ENCODE measurements at regions not wholly inside any gene's neighbourhood (a gene's known extent, or its start where the extent isn't known, plus 50 kb on each side); places are given as distances from the start of the nearest gene placed in this dataset.

DNA sequence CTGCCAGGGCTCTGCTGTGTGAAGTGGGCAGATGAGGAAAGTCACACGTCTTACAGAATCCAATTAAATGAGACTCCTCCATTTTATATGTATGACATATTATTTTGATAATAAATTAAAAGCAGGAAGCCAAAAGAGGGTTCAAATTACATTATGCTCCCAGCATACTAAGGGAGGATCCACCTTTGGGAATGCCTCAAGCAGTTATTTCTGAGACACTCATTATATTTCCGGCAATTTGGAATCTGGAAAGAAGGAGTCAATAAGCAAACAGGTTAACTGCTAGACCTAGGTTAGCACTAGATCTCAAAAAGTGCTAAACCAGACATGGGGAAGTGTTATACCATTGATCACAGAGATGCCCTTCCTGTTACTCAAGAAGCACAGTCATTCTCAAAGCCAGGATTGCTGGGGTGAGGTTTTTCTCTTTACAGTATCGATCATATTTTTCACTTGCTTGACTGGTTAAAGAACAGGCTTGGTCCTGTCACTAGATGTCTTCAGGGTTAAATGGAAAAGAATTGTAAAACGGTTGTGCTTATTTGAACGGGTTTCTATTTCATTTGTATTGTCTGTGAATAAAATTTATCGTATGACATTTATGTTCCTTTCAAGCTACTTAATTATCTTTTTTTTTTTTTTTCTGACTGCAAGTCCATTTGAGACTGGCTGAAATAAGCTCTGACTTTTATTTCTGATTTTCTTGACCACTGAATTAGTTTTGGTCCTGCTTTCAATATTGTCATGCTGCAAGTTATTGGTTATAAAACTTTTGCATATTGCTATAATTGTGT lies 523.2 kb downstream of the KLF12 start:
- no peak for DNase-seq (ENCODE audit: low read depth)

DNA sequence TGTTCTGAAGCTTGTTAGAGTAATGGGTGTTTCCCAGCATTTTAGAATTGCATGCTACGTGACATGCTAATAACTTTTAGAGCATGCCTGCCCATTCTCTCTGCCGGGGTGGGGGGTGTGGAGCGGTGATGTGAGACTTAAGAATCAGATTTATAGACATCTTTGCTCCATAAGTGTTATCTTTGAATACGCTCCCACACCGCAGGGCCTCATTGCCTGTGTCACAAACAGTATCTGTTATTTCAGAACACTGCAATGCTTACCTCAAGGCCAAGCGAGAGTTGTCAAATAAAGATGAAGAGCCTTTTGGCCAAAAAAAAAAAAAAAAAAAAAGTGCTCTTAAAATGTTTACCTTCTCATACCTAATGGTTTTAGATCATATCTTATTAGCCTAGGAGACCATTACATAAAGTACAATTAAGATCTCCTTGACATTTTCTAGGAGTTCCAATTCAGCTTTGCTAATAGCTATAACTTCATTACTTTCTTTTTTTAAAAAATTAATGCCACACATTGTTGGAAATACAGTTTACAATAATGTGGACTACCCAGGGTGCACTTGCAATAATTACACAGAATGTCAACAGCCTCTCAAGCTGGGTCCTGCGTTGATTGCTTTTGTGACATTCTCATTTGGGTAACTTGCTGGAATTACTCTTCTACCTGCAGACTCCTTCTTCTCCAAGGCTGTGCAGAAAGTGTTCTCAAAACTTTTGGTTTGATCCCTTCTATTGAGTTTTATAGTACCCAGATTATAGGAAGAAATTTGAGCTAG lies 525.3 kb downstream of the KLF12 start:
- DNase-seq (ENCODE audit: low read depth) = no peak

DNA sequence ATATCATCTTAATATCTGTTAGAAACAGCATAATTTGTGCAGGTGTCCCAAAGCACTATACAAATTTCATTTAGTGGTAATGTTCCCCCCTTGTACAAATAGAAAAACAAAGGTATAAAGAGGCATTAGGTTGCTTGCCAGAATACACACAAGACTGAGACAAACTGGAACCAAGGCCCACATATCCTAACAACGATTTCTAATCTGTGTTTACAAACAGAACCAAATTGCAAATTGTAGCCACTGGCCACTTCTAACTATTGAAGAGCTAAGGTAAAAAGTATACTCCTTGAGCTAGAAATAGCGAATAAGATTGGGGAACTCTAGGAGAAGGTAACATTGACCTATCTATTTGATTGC lies 526.1 kb downstream of the KLF12 start:
- DNase-seq (ENCODE audit: low read depth) = no peak

DNA sequence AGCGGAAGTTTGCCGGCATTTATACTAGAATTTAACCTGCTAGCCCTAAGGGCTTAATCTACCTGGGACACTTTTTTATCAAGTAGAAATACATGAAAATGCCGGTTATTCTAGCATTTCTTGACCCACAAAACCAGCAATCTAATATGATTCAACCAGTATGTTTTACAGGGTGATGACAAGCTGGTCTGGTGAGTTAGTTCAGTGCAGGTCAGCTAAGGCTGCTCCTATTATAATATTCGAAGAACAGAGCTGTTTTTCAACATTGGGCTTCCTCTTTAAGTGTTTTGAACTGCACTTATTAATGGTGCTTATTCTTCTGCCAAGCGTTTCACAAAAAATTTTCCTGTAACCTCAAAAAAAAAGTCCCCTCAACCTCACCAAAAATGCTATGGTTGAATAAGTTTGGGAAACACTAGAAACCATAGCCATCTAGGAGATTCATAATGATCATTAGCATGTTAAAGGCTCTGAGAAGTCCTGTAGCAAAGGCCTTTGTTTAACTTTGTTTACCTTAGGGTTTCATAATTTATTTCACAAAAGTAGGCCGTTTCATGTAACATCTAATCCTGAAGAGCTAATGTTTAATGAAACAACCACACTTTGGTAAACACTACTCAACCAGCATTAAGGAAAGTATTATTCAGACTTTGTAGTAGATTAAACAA lies 526.6 kb downstream of the KLF12 start:
- DNase-seq (ENCODE audit: low read depth) = no peak

DNA sequence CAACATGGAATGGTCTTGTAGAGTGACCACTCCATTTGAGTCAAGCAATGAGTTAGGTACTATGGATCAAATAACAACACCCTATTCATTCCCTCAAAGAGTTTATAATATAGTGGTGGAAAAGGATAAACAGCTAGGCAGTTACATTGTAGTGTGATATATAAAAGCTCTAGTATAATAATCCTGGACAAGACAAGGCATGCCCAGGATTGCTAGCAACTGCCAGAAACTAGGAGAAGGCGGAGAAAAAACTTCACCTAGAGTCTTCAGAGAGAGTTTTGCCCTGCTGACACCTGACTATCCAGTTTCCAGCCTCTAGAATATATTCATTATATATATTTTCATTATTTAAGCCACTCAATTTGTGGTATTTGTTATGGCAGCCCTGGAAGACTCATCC lies 530.6 kb downstream of the KLF12 start:
- no peak for DNase-seq (ENCODE audit: low read depth)

DNA sequence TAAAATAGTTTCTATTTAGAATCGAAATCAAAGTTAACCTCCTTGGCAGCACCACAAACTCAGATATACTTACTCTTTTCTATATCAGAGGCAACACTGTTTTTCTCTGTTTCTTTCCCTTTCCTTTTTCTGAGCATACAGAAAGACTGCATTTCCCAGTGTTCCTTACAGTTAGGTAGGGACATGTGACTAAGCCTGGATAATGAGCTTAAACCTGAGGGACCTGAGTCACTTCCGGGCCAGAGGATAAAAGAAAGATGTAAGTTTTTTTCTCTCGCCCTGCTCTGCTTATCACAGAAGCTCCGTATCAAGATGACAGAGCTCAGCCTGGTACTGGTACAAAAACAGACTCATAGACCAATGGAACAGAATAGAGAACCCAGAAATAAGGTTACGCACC lies 531.9 kb downstream of the KLF12 start:
- DNase-seq (ENCODE audit: low read depth) = no peak

DNA sequence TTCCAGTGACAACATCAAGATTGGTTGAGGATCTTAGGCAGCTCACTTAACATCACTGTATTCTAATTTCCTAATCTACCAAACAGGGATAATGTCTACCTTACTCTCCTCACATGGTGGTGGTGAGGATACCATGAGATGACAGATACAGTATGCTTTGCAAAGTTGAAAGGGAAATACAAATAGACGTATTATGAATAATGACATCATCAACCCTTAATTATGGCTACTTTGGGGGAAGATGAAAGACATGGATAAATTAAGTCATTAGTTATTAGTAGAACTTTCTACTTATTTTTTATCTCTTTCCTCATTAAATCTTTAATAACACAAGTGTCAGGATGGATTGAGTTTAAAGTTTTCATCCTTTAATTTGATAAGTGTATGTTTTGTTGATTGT lies 532.5 kb downstream of the KLF12 start:
- no peak for DNase-seq (ENCODE audit: low read depth)

DNA sequence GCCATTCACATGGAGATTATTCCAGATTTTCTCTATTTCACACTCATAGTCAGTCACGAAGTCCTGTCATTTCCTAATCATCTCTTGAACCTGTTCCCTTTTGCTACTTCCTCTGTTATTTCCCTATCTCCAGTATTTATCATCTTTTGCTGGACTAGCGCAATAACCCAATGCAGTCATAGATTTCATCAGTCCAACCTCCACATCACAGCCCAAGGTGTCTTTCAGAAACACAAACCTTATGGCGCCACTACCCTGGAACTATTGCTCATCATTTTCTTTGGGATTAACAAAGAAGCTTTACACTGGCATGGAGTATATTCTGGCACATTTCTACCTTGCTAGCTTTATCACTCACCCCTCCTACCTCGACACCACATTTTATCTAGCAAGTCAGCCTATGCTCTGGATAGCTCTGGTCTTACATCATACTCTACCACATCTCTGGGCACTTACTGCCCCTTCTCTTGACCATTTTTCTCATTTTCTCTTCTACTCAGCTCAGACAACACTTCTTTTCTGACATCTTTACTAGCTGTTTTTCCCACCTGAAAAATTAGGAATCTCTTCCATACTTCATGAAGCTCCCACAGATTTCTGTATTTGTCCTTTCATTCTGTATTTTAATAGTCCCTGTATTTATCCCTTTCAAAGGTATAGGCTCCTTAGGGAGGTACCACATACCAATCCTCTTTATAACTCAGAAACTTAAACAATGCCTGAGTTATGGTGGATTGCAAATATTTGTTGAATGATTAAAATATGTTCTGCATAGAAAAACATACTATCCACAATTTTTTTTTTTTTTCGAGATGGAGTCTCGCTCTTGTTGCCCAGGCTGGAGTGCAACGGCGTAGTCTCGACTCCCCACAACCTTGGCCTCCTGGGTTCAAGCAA lies 534.7 kb downstream of the KLF12 start:
- no peak for DNase-seq (ENCODE audit: low read depth)

DNA sequence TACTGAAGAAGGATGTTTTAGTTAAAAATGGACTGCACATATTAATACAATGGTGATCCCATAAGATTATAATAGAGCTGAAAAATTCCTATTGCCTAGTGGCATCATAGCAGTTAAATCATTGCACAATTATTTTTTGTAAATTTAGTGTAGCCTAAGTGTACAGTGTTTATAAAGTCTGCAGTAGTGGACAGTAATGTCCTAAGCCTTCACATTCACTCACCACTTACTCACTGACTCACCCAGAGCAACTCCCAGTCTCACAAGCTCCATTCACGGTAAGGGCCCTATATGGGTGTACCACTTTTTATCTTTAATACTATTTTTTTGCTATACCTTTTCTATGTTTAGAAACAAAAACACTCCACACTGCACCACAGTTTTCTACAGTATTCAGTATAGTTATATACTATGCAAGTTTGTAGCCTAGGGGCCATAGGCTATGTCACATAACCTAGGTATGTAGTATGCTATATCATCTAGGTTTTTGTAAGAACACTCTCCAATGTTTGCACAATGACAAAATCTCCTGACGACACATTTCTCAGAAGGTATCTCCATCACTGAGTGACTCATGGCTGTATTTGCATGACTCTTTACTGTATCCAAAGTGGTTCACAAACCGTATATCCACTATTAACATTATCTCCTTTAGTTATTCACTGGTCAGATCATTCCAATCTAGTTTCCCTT lies 536.0 kb downstream of the KLF12 start:
- no peak for DNase-seq (ENCODE audit: low read depth)

DNA sequence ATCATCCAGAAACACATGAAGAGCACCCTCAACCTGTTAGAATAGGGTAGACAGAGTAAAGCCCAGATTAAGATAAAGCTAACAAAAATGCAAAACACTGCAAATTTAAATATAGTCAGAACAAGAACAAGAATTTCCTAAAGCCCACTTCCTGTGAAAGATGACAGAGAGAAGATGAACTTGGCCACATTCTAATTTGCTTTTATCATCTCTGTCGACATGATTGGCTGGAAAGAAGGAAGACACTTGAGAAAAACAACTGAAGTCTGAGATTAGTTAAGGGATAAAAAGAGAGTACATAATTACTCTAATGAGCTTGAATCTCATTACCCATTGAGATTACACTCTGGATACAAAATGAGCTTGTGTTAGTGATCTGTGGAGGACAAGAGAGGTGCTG lies 537.6 kb downstream of the KLF5 start:
- no peak for DNase-seq (ENCODE audit: low read depth)

DNA sequence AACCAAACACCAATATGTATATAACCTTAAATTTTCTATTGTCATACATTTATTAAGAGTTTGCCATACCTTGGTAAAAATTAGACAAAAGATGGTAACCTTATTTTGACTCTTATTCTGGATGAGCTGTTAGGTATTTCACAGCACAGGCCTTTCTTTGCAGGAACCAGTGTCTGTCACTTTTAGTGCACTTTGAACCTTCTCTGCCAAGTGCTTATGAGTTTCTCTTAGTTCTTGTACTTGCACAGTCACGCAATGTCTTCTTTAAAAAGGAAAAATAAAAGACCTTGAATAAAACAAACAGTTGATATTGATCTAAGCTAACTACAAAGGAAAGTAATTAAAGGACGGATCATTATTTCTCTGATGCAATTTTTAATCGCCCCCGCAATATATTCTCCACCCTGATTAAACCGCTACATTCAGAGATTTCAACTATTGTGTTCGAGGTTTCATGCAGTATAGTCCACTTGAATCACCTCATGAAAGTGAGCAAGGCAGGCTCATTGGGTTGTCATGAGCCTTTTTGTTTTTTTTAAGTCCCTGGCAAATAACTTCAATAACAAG lies 534.5 kb downstream of the KLF5 start:
- no peak for DNase-seq (ENCODE audit: low read depth)

DNA sequence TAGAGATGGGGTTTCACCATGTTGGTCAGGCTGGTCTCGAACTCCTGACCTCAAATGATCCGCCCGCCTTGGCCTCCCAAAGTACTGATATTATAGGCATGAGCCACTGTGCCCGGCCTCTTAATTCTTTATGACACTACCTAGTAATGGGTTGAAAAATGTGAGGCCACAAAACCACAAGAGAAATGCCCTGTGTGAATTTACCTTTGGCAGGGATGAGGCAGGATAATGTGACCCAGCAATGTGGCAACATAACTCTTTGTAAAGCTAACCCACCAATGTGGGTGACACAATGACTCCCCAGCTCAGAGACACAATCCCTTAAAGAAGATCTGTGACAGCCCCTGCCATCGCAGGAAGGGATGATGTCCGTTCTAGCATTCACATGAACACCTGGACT lies 533.1 kb downstream of the KLF5 start:
- DNase-seq (ENCODE audit: low read depth) = no peak

DNA sequence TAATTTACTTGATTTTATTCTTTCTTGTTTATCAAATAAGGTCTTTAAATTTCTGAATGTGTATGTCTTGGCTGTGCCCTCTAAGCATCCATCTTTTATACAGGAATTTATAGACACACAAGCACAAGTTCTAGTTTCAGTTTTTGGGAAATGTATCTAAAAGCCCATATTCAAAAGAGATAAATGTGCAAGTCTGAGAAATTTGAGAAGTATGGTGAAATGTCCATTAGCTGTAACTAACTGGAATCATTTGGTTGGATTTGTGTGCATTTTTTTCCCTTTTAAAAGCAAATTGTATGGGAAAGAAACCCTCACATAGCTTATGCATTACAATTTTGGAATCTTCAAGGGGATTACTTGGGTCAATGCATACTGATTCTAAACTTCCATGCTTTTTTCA lies 532.0 kb downstream of the KLF5 start:
- no peak for DNase-seq (ENCODE audit: low read depth)

DNA sequence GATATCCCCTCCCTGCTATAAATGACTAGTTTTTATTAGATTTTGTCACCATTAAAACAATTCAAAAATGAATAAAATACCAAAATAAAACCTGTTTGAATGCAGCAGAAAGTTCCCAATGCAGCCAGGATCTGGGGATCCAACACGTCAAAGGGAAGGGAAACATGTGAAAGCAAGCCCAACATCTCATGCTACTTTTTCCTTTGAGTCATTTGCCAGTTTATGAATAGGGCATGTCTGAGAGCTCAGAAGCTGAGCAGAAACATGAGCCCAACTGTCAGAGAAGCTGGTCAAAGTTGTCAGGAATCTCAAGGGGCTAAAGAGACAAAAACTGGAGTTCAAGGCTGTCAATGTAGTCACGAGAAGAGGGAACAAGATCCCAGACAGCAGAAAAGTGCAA lies 526.4 kb downstream of the KLF5 start:
- DNase-seq (ENCODE audit: low read depth) = no peak

DNA sequence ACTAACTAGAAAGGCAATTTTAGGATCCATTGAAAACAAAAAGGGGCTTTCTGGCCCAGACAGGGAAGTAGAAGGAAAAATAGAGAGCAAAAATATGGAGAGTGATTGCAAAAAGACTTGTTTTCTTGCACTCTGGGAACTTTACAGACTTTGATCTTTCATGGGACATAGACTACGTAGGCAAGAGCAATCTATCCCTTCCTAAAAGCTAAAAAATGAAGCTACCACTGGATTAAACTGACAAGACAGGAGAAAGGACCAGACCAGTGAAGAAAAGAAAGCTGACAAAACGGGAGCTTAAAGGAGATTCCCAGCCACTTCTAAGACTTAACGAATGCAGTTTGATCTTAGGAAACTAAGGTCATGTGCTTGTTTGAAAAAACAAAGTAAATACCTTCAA lies 524.5 kb downstream of the KLF5 start:
- no peak for DNase-seq (ENCODE audit: low read depth)

DNA sequence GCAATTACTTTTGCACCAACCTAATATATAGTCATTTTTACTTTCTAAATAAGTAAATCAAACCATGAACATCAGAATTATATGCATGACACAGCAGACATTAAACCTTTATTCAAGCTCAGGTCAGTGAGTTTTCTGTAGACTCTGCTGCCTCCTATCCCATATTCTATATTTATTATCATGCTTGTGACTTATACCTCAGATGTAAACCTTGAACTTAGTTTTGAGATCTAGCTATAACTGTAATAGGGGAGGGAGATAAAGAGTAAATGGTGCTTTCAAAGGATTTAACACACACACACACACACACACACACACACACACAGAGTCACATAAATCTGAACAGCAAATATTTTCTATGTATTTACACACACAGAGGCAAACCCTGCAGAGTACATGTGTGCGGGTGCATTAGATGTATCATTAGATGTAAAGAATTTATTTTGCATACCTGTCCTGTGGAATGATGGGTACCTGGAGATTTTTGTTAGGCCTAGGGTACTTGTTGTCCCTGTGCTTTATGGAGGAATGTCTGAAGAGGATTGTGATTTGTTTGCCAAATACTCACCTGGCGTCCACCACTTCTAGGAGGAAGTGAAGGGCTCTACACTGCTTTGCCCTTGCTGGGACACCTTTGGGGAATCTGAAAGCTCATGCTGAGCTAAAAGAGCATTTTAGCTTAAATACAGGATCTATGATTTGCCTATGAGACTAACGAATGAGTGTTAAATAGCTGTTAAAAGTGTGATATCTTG lies 521.9 kb downstream of the KLF5 start:
- DNase-seq (ENCODE audit: low read depth) = no peak

DNA sequence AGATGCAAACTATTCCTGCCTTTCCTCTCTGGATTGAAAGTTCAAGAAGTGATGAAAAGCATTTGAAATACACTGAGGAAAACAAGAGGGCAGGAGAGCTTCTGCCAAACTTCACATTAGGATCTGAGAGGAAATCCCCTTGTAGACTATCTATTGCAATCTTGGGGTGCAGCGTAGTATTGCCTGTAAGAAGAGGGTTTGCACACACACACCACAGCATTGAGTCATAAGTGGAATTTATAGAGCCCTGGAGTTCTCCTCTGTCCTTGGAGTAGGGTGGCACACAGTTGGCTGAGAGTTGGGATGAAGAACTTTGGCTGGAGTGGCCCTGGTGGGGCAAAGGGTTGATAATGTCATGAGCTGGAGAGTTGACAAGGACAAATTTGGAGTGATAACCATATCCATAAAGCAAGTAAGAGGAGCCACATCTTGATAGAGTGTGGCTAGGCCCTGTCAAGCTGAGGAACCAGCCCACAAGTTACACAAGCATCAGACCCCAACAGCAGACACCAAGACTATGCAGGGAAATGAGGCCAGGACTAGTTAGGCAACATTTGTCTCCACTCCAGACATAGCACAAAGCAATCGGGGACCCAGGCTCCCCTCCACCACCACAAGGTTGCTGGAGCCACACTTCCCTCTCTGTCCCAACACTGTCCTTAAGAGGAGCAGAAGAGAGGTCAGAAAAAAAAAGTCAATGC lies 520.9 kb downstream of the KLF5 start:
- DNase-seq (ENCODE audit: low read depth) = no peak

DNA sequence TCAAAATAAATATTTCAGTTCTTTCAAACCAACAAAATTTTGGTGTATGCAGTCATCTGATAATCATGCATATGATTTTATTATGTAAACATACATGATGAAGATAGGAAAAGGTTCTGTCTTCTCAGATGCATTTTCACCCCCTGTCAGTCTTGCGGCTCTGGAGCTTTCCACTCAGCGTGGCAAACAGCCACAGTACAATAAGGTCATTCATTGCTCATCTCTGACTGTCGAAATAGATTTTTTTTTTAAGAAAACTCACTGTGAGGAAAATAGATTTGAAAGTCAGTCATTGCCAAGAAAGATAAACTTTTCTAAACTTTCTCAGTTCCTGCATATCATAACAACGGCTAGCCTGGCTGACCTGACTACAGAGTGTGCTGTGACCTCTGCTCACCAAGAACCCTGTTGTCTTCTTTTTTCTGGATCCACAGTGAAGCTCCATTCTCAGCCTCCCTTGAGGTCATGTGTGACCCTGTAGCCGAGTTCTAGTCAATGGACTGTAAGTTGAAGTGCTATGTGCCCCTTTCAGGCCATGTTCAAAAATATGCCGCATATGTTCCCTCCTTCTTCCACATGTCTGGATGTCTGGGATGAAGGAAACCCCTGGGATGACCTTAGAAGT lies 519.6 kb downstream of the KLF5 start:
- no peak for DNase-seq (ENCODE audit: low read depth)

DNA sequence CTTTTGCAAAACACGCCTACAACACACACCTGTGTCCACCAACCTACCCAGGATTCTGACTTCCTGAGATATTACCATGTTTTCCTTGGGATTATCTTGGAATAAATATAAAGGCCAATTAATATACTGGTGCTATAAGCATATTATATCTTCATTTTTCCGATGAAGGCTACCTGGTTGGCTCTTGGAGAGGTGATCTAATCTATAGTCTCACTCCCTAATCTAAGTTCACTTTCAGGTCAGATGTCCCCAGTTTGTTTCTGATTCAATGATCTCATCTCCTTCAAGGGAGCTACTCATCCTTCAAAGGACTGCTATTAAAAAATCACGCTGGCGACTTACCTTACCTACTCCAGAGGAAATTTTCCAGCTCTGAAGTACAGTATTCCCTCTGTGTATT lies 517.5 kb downstream of the KLF5 start:
- no peak for DNase-seq (ENCODE audit: low read depth)
